Lung (tissue), 11 donors: ENCODE measurements at regions not wholly inside any gene's neighbourhood (a gene's known extent, or its start where the extent isn't known, plus 50 kb on each side); places are given as distances from the start of the nearest gene placed in this dataset.

Source experiments
- ATAC-seq: fragments of 200-7000 bp; cut with Tn5 transposase; one replicate; pipeline ENCODE4 v1.9.1; 2020; ENCODE audit warnings: moderate number of reproducible peaks; ENCODE audit not compliant: insufficient read depth, low FRiP score
- DNase-seq, 3 donors: peaks; one replicate each; pipeline ENCODE4 v3.0.0-alpha.2; 2013 to 2017
- H3K27ac ChIP-seq, 2 donors: one replicate each; pipeline ENCODE4 v1.5.1; 2013; ENCODE audit warnings: mild to moderate bottlenecking in 2 of 2, moderate library complexity in 2 of 2, control low read depth in 1 of 2, inconsistent platforms in 1 of 2, low read depth in 1 of 2, low read length in 1 of 2
- H3K27me3 ChIP-seq, 3 donors: one replicate each; pipeline ENCODE4 v1.5.1; 2013; ENCODE audit warnings: low read length in 2 of 3; ENCODE audit not compliant: control insufficient read depth in 3 of 3, insufficient read depth in 3 of 3
- H3K36me3 ChIP-seq, 4 donors: one replicate each; pipeline ENCODE4 v1.5.1; 2013; ENCODE audit warnings: low read length in 4 of 4, mild to moderate bottlenecking in 1 of 4, moderate library complexity in 1 of 4; ENCODE audit not compliant: control insufficient read depth in 4 of 4, insufficient read depth in 4 of 4
- H3K4me1 ChIP-seq, 5 donors: one replicate each; pipeline ENCODE4 v1.5.1; 2013; ENCODE audit warnings: low read length in 5 of 5, mild to moderate bottlenecking in 2 of 5, moderate library complexity in 1 of 5; ENCODE audit not compliant: control insufficient read depth in 5 of 5, insufficient read depth in 5 of 5
- H3K4me3 ChIP-seq: one replicate; pipeline ENCODE4 v1.5.1; 2013; ENCODE audit warnings: mild to moderate bottlenecking, control low read depth, moderate library complexity
- H3K9ac ChIP-seq, 2 donors: one replicate each; pipeline ENCODE4 v1.5.1; 2013; ENCODE audit warnings: low read length in 2 of 2, control low read depth in 1 of 2; ENCODE audit not compliant: insufficient read depth in 1 of 2
- H3K9me3 ChIP-seq, 4 donors: one replicate each; pipeline ENCODE4 v1.5.1; 2013; ENCODE audit warnings: low read length in 3 of 4, mild to moderate bottlenecking in 1 of 4, moderate library complexity in 1 of 4; ENCODE audit not compliant: control insufficient read depth in 4 of 4, insufficient read depth in 3 of 4
- WGBS, 2 donors: extraction: QIAGEN DNeasy Blood & Tissue Kit; methylation state at CpG; one replicate each; pipeline ENCODE4 v1.1.7; 2013; 5-methylcytosine and 5-hydroxymethylcytosine counted together
- TF ChIP-seq, protein P1 (sequence below): IDR thresholded peaks from 2 replicates; pipeline ENCODE4 v1.5.1; 2012; ENCODE audit warnings: mild to moderate bottlenecking; ENCODE audit errors: control extremely low read depth, extremely low read depth
- donor health status: control.
- donor health status: control.
- donor health status: Bipolar disorder and iron deficiency.
- donor health status: healthy.
- donor health status: DM: yes; HTN: yes; CAD: no.

DNA sequence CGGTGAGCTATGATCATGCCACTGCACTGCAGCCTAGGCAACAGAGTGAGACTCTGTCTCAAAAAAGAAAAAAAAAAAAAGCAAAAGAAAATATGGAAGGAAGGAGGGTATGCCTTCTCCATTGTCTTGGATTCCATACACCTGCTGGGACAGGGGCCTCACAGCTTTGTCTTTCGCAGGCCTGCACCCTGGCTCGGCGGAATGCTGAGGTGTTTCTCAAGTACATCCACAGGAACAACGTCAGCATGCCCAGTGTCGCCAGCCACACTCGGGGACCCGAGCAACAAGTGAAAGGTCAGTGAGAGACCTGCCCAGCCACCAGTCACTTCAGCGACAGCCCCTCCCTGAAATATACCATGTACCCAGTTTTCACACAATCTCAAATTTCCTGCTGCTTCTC is 288.5 kb upstream of the UMPS start:
- Histone ChIP-seq H3K36me3 (peaks cover 3 to 24% (median 14%) of the 10 kb centered on the region in 4 donors), H3K4me3 (no peak overlapping the region), H3K9me3 (no peaks in the 10 kb centered on the region), H3K9ac (no peak overlapping the region), H3K27me3 (no peaks in the 10 kb centered on the region), H3K27ac (no peak overlapping the region), H3K4me1 (no peaks in the 10 kb centered on the region)
- ATAC-seq: no peak
- WGBS, 2 donors: 95% methylated on average over 9 of the region's 9 CpGs
- no peak for DNase-seq
- TF ChIP-seq, protein P1, sequence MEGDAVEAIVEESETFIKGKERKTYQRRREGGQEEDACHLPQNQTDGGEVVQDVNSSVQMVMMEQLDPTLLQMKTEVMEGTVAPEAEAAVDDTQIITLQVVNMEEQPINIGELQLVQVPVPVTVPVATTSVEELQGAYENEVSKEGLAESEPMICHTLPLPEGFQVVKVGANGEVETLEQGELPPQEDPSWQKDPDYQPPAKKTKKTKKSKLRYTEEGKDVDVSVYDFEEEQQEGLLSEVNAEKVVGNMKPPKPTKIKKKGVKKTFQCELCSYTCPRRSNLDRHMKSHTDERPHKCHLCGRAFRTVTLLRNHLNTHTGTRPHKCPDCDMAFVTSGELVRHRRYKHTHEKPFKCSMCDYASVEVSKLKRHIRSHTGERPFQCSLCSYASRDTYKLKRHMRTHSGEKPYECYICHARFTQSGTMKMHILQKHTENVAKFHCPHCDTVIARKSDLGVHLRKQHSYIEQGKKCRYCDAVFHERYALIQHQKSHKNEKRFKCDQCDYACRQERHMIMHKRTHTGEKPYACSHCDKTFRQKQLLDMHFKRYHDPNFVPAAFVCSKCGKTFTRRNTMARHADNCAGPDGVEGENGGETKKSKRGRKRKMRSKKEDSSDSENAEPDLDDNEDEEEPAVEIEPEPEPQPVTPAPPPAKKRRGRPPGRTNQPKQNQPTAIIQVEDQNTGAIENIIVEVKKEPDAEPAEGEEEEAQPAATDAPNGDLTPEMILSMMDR: no peak

DNA sequence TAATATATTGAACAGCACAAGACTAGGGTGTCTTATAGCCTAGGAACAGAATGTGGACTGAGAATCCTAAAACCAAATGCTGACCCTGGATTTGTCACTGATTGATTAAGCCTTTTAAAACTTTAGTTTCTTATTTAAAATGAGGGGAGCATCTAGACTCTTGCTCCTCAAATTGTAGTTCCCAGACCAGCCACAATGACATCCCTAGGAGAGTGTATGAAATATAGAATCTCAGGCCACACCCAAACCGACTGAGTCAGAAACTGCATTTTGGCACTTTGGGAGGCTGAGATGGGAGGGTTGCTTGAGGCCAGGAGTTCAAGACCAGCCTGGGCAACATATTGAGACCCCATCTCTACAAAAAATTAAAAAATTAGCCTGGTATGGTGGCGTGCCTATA is 287.8 kb upstream of the UMPS start:
- Histone ChIP-seq H3K4me3 (no peak overlapping the region), H3K4me1 (no peaks in the 10 kb centered on the region), H3K27me3 (no peaks in the 10 kb centered on the region), H3K9ac (no peak overlapping the region), H3K36me3 (peaks cover 3 to 24% (median 16%) of the 10 kb centered on the region in 4 donors), H3K27ac (no peak overlapping the region), H3K9me3 (no peaks in the 10 kb centered on the region)
- ATAC-seq (no peak), DNase-seq (no peak)
- TF ChIP-seq, protein P1: no peak
- WGBS, 2 donors: 87 to 91% methylated on average over 2 of the region's 2 CpGs

DNA sequence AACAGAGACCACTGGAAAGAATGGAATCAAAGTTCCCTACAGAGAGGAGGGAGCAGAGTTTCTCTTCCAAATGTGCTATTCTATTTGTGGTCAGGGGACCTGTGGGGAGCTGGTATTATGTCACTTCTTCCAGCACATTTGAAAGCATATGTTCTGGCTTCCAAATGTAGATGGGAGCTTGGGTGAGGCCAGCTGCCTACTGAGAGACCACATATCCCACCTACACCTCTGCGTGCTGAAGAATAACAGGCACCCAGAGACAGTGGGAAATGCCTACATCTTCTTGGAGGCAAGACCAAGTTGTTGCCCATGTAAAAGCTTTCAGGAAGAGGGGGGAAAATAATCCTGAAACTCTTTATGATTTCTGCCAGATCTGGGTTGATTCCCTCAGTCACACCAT is 286.8 kb upstream of the UMPS start:
- TF ChIP-seq, protein P1: no peak
- ATAC-seq: no peak
- peaks cover 3 to 24% (median 21%) of the 10 kb centered on the region in 4 donors for H3K36me3 ChIP-seq
- no peaks in the 10 kb centered on the region for H3K9me3 ChIP-seq
- H3K4me3 ChIP-seq: no peak overlapping the region
- WGBS, 2 donors: 94 to 98% methylated on average over 1 of the region's 1 CpG
- no peak overlapping the region for H3K9ac ChIP-seq
- H3K27me3 ChIP-seq: no peaks in the 10 kb centered on the region
- no peaks in the 10 kb centered on the region for H3K4me1 ChIP-seq
- DNase-seq: no peak
- no peak overlapping the region for H3K27ac ChIP-seq

DNA sequence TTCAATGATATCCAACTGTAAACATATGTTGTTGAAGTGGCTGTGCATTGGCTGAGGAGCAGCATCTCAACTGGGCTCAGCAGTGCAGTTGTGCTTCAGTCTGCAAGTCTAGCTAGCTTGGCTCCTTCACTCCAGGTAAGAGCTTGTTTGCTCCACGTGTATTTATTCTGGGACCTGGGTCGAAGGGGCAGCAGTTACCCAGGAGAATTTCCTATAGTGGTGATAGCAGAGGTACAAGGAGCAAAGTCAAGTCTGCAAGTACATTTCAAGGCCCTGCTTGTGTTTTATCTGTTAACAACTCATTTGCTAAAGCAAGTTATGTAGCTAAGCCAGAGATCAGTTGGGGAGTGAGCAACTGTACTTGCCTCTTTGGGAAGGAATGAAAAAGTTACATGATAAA is 286.2 kb upstream of the UMPS start:
- TF ChIP-seq, protein P1: no peak
- no peak for DNase-seq
- no peak for ATAC-seq
- WGBS, 2 donors: 67 to 74% methylated on average over 2 of the region's 2 CpGs
- no peaks in the 10 kb centered on the region for H3K27me3 ChIP-seq
- peaks cover 3 to 24% (median 20%) of the 10 kb centered on the region in 4 donors for H3K36me3 ChIP-seq
- H3K9me3 ChIP-seq: no peaks in the 10 kb centered on the region
- no peak overlapping the region for H3K27ac ChIP-seq
- no peak overlapping the region for H3K4me3 ChIP-seq
- H3K4me1 ChIP-seq: no peaks in the 10 kb centered on the region
- no peak overlapping the region for H3K9ac ChIP-seq
